GM21576 (cell line): ENCODE measurements at regions not wholly inside any gene's neighbourhood (a gene's known extent, or its start where the extent isn't known, plus 50 kb on each side); places are given as distances from the start of the nearest gene placed in this dataset.
"Not testable (repeated sequence)": the region's sequence is repeated elsewhere in the genome, so short reads cannot be mapped to it uniquely, and the experiment has no call there.

Experiments
- ATAC-seq: cut with Tn5 transposase; IDR thresholded peaks from one replicate; pipeline ENCODE4 v1.9.1; 2021; ENCODE audit warnings: mild to moderate bottlenecking, moderate library complexity; ENCODE audit not compliant: unreplicated experiment

DNA sequence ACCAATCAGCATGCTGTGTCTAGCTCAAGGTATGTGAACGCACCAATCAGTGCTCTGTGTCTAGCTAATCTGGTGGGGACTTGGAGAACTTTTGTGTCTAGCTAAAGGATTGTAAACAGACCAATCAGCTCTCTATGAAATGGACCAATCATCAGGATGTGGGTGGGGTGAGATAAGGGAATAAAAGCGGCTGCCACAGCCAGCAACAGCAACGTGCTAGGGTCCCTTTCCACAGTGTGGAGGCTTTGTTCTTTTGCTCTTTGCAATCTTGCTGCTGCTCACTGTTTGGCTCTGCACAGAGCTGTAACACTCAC lies 1353.9 kb upstream of the CDH18 start:
- ATAC-seq = not testable (repeated sequence)

DNA sequence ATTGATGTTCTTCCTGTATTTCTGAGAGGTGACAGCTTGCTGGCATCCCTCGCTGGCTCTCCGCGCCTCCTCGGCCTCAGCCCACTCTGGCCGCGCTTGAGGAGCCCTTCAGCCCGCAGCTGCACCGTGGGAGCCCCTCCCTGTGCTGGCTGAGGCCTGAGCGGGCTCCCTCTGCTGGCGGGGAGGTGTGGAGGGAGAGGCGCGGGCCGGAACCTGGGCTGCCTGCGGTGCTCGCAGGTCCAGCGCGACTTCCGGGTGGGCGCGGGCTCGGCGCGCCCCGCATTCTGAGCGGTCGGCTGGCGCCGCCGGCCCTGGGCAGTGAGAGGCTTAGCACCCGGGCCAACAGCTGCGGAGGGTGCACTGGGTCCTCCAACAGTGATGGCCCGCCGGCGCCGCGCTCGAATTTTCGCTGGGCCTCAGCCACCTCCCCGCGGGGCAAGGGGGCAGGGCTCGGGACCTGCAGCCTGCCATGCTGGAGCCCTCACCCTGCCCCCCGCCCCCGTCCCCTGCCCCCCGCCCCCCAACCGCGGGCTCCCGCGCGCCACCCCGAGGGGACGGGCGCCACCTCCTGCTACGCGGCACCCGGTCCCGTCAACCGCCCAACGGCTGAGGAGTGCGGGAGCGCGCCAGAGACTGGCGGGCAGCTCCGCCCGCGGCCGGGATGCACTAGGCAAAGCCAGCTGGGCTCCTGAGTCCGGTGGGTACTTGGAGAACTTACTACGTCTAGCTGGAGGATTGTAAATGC lies 1353.4 kb upstream of the CDH18 start:
- not testable (repeated sequence) for ATAC-seq

DNA sequence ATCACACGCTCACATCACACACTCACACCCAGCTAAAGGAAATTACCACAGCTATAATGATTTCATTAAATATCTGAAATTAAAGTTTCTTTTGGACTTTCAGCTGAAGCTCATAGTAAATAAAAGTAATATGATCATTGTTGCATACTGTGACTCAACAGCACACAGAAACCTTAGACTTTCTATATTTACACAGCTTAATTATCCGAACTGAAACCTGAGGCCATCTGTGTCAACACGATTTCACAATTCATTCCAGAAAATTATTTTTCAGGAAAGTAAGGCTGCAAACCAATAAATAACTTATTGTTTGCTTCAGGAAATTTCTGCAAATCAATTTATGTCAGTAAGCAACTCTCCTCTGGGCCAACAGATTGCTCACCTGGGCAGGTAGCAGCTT lies 1352.2 kb upstream of the CDH18 start:
- ATAC-seq = not testable (repeated sequence)

DNA sequence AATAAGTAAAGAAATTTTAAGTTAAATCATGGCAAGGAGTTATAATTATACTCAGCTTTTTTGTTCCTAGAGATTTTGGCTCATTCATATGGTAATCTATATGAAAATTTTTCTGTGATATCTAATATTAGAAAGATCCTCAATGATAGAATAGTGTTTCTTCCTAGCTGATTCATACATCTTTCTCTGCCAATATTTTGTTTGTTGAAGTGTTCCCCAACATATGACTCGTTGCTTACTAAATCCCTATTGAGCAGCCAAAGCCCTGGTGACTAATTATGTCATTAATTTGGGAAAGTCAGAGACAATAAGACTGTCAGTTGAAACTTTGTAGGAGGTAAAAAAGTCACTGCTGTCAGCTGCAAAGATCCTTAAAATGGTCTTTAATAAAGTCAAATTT lies 1348.5 kb upstream of the CDH18 start:
- not testable (repeated sequence) for ATAC-seq

DNA sequence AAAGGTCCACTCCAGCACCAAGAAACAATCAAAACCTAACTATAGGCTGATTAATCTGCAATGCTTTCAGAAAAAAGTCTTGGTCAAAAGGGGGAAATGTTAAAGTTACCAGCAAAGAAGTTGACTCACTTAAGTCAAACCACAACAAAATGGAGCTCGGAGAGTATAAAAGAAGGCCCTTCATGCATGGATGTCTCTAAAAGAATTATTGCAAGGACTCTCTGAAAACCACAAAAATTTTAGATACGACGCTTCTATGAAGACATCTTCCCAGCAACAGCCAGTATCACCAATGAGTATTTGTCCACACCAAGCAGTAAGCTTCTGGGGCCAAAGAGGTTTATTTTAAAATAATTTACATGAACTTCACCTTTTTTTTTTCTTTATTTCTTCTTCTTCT lies 1327.4 kb upstream of the CDH18 start:
- not testable (repeated sequence) for ATAC-seq

DNA sequence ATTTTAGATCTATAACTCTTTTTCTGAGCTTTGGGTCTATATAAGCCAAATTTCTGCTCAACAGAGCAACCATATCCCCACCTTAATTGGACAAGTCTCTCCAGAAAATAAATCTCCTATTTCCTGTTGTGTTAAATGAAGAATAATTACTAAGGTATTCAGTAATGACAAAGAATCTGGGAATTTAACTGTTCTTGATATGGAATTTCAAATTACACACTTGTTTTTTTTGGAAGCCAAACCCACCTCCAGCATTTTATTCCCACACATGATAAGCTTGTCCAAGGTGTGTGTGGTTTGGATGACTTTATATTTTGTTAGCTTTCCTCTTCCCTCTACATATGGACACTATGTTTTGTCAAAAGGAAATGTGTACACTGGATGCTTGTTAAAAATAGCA lies 1313.2 kb upstream of the CDH18 start:
- not testable (repeated sequence) for ATAC-seq

DNA sequence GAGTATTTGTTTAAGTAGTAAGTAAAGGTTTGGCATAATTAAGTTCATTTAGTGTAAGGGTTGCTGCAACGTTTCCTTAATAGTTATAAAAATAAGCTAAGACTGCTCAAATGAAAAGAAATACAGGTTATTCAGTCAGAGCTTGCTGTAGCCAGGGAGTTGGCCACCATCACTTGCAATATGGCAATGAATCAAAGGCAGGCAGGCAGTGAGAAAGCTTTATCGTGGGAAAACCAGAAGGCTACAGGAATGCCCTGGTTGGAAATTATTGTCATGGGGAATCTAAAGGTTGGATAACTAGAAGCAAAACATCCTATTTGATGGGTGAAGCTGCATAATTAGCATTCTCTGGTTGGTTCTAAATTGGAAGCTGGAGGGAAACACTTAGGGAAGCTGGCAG lies 1286.4 kb upstream of the CDH18 start:
- ATAC-seq = not testable (repeated sequence)

DNA sequence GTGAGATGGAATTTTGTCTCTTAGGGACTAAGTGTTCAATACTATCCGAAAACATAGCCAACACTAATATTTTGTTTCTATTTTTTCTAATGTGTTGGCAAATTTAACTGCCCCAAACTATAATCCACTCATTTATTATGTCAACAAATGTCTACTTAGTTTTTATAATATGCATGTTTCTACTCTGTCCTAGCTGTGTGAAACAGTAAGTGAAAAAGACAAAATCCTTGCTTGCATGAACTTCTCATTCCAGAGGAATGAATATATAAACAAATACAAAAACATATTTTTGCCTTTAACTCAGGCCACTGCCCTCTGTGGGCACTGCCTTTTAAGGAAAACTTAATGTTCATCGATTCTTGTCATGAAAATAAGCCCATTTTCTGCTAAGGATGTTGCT lies 1275.4 kb upstream of the CDH18 start:
- ATAC-seq = no peak

DNA sequence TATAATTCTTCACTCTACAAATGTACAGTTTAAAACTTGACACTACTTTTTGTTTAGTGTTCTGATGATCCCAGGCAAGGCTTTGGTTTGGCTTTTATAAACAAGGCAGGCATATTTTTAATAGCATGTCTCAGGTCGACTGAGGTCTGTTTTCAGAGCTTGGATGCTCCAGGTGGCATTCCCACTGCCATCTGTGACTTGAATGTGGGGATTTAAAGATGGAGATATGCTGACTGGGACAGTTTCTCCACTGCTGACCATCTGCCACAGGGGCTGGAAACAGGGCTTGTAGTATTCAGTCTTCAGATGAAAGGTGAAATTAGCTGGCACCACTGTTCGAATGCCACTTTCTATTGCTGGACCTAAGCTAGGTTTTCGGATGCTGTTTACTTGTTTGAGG lies 1266.2 kb upstream of the CDH18 start:
- no peak for ATAC-seq

DNA sequence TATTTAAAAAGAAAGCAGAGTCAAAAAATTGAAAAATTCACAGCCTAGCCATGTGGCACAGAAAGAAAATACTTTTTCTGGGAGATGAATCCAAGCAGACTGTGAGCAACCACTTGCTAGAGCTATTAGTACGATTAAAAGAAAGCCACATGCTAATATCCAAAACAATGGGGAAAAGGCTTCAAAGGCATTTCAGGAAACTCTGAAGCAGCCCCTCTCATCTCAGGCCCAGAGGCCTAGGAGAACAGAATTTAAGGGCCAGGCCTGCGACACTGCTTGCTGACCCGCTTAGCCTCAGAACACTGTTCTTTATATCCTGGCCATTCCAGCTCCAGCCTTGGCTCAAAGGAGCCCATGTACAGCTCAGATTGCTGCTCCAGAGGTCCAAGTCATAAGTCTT lies 1257.0 kb upstream of the CDH18 start:
- ATAC-seq = no peak

DNA sequence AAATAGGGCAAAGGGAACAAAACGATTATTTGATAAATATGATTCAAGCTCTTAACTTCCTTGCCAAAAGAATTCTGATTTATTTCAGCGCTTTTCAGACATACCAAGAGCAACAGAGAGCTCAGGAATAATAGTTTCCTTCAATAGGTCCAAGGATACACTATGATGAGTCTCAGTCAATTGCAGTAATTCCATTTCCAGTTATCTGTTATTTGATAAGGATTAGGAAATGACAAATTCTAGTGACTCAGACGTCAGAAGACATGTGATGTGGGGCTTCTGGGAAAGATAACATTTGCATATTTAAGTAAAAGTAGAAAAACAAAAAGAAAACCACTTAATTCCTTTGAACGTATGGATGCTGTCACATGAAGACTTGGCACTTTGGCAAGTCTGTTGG lies 1250.8 kb upstream of the CDH18 start:
- no peak for ATAC-seq

DNA sequence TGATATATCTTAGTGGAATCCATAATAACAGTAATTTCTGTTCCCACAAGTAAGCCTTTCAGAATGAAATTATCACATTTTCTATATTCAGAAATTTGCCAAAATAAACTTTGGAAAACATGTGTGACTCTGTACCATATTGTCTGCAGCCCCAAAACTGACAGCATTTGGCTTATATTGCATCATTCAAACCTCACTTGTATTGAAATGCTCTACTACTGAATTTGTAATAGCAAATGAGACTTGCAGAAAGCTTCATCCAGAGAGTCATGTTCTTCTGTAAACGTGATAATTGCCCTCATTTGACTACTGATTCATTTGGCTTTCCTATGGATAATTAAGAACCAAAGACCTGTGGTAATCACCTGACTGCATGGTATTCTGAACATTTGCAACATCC lies 1249.5 kb upstream of the CDH18 start:
- no peak for ATAC-seq

DNA sequence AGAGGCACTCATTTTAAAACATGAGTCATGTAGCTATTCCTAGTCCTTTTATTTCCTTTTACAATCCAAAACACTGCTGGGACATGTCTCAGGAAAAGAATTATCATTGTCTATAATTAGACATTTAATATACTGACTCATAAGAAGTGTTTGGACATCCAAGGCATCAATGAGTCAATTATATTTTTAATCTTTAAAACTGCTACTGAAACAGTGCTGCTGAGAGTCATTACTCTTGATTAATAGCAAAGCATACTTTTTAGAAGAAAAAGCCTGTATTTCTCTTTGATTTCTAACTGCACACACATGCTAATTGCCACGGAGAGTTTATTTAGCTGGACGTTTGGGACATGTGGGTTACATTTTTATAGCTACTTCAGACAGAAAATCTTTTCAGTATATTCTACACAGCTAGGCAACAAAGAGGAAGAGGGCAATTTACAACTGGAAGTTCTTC lies 1249.0 kb upstream of the CDH18 start:
- ATAC-seq = no peak

DNA sequence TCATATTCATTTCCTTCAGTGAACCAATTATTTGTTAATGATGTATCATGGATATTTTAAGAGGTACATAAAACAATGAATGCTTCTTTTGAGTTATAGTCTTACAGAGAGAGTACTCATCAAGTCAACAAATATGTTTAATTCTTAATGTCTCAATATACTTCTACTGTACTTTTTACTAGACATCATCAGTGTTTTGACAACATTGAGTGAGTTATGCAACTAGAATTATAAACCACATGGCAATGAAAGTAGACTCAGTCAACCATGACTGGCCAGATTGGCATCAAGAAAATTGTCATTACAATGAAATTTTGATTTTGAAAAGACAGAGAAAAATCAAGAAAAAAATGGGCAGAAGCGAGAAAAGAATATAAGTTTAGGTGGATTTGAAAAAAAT lies 1248.1 kb upstream of the CDH18 start:
- ATAC-seq = no peak

DNA sequence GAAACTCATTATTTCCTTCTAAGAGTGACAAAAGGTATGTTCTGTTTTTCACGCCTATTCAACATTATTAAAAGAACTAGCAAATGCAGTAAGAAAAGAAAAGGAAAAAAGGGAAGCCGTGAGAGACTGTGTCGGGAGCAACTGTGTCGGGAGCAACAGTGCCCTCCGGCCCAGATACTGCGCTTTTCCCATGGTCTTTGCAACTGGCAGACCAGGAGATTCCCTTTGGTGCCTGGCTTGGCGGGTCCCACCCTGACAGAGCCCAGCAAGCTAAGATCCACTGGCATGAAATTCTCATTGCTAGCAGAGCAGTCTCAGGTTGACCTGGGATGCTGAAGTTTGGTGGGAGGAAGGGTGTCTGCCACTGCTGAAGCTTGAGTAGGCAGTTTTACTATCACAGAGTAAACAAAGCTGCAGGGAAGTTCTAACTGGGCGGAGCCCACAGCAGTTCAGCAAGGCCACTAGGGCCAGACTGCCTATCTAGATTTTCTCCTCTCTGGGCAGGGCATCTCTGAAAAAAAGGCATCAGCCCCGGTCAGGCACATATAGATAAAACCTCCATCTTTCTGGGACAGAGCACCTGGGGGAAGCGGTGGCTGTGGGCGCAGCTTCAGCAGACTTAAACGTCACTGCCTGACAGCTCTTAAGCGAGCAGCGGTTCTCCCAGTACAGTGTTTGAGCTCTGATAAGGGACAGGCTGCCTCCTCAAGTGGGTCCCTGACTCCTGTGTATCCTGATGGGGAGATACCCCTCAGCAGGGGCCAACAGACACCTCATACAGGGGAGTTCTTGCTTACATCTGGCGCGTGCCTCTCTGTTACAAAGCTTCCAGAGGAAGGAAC lies 1237.4 kb upstream of the CDH18 start:
- no peak for ATAC-seq

DNA sequence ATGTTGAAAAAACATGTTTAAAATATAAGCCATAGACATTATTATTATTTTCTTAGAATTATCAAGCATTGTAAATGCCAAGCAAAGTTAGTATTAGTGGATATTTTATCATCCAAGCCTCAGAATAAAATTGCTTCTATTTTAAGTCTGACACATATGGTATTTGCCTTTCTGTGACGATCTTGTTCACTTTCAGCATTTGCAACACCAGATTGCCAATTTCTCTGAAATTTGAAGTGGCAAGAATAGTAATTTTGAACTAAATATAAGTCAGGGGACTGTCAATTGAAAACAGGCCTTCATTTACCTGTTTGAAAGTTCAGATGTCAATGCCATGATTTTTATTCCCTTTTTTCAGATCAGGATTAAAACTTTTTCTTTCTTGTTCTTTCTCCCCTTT lies 1233.6 kb upstream of the CDH18 start:
- no peak for ATAC-seq

DNA sequence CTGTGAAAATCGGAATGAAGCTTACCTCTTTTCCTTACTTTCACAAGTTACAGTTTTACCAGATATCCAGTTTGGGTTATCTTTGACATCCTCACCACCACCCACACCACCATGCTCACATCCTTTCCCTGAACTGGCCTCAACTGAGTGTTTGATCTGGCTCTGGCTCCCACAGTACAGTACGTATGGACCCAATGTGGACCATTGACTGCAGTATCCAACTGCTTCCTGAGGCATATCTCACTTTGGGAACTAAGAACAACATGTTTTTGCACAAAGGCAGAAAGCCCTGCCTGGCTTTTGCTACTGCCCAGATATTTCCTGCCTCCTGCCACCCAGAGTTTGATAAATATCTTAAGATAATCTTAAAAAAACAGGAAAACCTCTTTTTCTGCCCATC lies 1232.0 kb upstream of the CDH18 start:
- no peak for ATAC-seq

DNA sequence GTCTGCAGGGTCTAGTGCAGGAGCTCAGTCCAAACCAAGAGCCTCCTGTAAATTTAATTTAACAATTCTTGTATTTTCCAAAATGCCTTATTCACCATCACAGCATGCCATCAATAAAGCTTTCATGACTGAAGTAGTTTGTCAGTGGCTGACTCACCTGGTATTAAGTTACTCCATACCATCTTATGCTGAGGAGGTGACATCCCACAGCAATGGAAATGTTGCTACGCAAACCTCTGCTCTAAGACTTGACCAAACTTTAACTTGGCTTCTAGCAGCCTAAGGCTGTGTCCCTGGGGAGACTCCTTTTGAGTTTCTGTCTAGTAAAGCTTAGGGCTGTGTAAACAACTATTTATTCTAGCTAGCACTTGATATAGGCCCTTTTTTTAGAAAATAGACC lies 1231.3 kb upstream of the CDH18 start:
- no peak for ATAC-seq

DNA sequence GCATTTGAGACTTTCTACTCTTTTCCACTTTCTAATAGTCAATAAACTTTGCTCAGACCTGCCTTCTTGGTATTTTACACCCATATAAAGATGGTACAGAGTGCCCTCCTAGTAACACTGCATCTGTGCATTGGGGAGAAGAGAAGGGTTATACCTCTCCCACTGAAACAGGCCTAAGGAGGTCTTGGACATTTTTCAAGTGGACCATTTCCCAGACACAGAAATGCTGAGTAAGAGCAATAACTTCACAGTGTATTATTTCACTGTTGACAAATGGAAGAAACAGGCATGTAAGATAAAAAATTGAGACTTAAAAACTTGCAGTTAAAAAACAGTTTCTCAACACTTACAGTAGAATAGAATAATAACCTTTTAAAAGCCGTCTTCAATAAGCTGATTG lies 1224.0 kb upstream of the CDH18 start:
- no peak for ATAC-seq

DNA sequence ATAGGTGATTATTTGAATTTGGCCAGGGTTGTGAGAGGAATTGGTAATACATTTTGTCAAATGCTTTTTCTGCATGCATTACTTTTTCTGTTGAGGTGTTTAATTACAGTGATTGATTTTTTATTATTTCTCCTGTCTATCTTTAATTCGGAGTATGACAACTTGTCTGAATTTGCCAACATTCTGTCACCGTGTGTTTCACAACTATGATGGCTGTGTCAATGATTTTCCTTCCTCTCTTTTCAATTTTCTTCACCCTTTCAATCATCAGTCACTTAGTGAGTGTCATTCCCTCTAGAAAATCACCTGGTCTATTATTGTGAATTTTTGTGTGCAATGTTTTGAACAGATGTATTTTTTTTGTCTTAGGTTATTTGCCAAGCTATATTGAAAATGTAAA lies 1221.4 kb upstream of the CDH18 start:
- no peak for ATAC-seq

DNA sequence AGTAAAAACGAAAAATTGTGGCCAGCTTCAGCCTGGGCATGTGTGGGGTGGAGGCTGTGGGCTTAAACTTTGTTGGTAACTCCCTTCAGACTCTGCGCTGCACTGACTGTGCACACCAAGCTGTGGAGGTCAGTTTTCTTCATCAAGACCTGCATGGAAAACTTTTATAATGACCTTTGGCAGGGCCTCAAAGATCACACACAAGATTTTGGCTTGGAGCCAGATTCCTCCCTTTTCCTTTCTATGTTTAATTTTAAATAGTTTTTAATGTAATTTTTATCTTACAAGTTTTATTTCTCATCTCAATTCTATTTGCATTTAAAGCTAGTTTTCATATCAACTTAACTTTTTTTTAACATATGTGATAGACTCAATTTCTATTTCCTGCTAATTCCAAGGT lies 1211.1 kb upstream of the CDH18 start:
- no peak for ATAC-seq

DNA sequence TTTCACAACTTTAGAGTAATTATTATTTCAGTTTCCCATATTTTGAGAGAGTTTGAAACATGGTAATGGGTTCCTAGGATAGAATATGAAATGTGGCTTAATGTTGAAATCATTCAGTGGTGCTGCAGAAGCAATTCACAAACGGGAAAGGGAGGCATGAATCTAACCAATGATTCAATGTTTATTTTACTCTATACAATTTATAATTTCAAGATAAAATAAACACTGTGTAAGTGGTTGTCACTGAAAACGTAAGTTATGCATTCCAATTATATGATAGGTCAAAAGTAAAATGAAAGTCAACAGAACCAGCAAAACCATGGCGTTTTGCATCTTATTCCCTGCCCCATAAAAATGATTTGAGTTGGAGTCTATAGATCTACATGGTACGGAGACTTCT lies 1207.1 kb upstream of the CDH18 start:
- no peak for ATAC-seq
